HCT116 (cell line): ENCODE measurements at regions not wholly inside any gene's neighbourhood (a gene's known extent, or its start where the extent isn't known, plus 50 kb on each side); places are given as distances from the start of the nearest gene placed in this dataset.

Source experiments
- ATAC-seq: fragments of 200-7000 bp; cut with Tn5 transposase; 2 replicates; pipeline ENCODE4 v1.9.1; 2020; ENCODE audit warnings: mild to moderate bottlenecking, moderate library complexity
- BruUV-seq: library from RNA; stranded (reverse); fragments of 400-500 nt; replicated peaks from 2 replicates; lab custom pipeline; 2021; lab: Mats Ljungman, UMichigan
- CTCF ChIA-PET: fragments of 300-600 bp; sonication (Branson Sonifier 250); formaldehyde crosslinking; loops from one replicate; lab custom pipeline; 2021; ENCODE audit warnings: antibody characterized with exemption; lab: Charles Lee
- POLR2A ChIA-PET: fragments of 300-600, 350-600 bp; sonication (Branson Sonifier 250); formaldehyde crosslinking; loops from one replicate; lab custom pipeline; 2021; ENCODE audit warnings: antibody characterized with exemption; lab: Charles Lee
- RAD21 ChIA-PET, 2 experiments: fragments of 300-600 bp; sonication (Branson Sonifier 250); formaldehyde crosslinking; loops; one replicate each; lab custom pipeline; 2023; ENCODE audit warnings: low total read pairs in 2 of 2; ENCODE audit not compliant: uncharacterized antibody in 2 of 2, unreplicated experiment in 2 of 2, low non-redundant PET in 1 of 2; lab: Charles Lee
- DNase-seq: peaks from one replicate; pipeline ENCODE4 v3.0.0-alpha.2; 2010; ENCODE audit warnings: low read depth, low spot score
- H2AFZ ChIP-seq: fragments of 200-600 bp; shearing (Covaris generic), sonication (generic); 2 replicates; pipeline ENCODE4 v1.6.1; 2017; ENCODE audit warnings: low read depth, mixed run types, mixed read lengths, antibody characterized with exemption, low read length; ENCODE audit not compliant: poor library complexity, severe bottlenecking
- H3K27ac ChIP-seq: 2 replicates; pipeline ENCODE4 v1.5.1; 2012; ENCODE audit warnings: low read depth, low read length
- H3K27me3 ChIP-seq: fragments of 200-600 bp; sonication (generic); 2 replicates; pipeline ENCODE4 v1.6.1; 2016; ENCODE audit warnings: mixed run types, low read length, mixed read lengths; ENCODE audit not compliant: insufficient read depth
- H3K36me3 ChIP-seq, 2 experiments: fragments of 200-500 bp in 1 of 2; fragments of 200-600 bp in 1 of 2; sonication (Bioruptor generic) in 1 of 2; sonication (generic) in 1 of 2; 2 replicates each; pipeline versions ENCODE4 v1.5.1 to v1.6.1; 2014 to 2016; ENCODE audit warnings: low read length in 2 of 2, inconsistent platforms in 1 of 2, mixed read lengths in 1 of 2, mixed run types in 1 of 2; ENCODE audit not compliant: insufficient read depth in 2 of 2, control insufficient read depth in 1 of 2
- H3K4me1 ChIP-seq, 2 experiments: fragments of 200-600 bp in 1 of 2; sonication (generic) in 1 of 2; 2 replicates each; pipeline versions ENCODE4 v1.5.1 to v1.6.1; 2012 to 2017; ENCODE audit warnings: low read length in 2 of 2, inconsistent platforms in 1 of 2, mild to moderate bottlenecking in 1 of 2, mixed read lengths in 1 of 2, mixed run types in 1 of 2, moderate library complexity in 1 of 2; ENCODE audit not compliant: insufficient read depth in 2 of 2, control insufficient read depth in 1 of 2
- H3K4me2 ChIP-seq: fragments of 200-600 bp; sonication (generic); 2 replicates; pipeline ENCODE4 v1.6.1; 2017; ENCODE audit warnings: mixed run types, low read length, mixed read lengths
- H3K4me3 ChIP-seq, 2 experiments: fragments of 200-600 bp in 1 of 2; sonication (generic) in 1 of 2; replicated peaks in 1 of 2; 2 replicates each; pipeline ENCODE4 v1.5.1; 2011 to 2016; ENCODE audit warnings: low read length in 2 of 2, control low read depth in 1 of 2, low read depth in 1 of 2, mild to moderate bottlenecking in 1 of 2, mixed read lengths in 1 of 2, mixed run types in 1 of 2
- H3K79me2 ChIP-seq: fragments of 200-600 bp; sonication (generic); 2 replicates; pipeline ENCODE4 v1.6.1; 2017; ENCODE audit warnings: mild to moderate bottlenecking, mixed run types, low read length, moderate library complexity, mixed read lengths; ENCODE audit not compliant: insufficient read depth
- H3K9ac ChIP-seq: fragments of 200-600 bp; sonication (generic); 2 replicates; pipeline ENCODE4 v1.6.1; 2016; ENCODE audit warnings: low read length, mixed read lengths
- H3K9me2 ChIP-seq: fragments of 200-600 bp; sonication (generic), shearing (Covaris generic); 2 replicates; pipeline ENCODE4 v1.6.1; 2017; ENCODE audit warnings: mixed run types, mild to moderate bottlenecking, moderate library complexity; ENCODE audit not compliant: insufficient read depth
- H3K9me3 ChIP-seq, 2 experiments: fragments of 200-500 bp in 1 of 2; fragments of 200-600 bp in 1 of 2; sonication (Bioruptor generic) in 1 of 2; sonication (generic) in 1 of 2; 2 replicates each; pipeline ENCODE4 v1.6.1; 2014 to 2017; ENCODE audit warnings: low read length in 2 of 2, mixed read lengths in 2 of 2, inconsistent platforms in 1 of 2, low read depth in 1 of 2, mild to moderate bottlenecking in 1 of 2, mixed run types in 1 of 2, moderate library complexity in 1 of 2; ENCODE audit not compliant: control insufficient read depth in 1 of 2, insufficient read depth in 1 of 2
- H4K20me1 ChIP-seq: fragments of 200-600 bp; sonication (generic), shearing (Covaris generic); 2 replicates; pipeline ENCODE4 v1.6.1; 2017; ENCODE audit warnings: mixed run types, mild to moderate bottlenecking, moderate library complexity; ENCODE audit not compliant: insufficient read depth
- CTCF ChIP-seq, 3 experiments: fragments of 200-600 bp in 1 of 3; sonication (generic) in 1 of 3; IDR thresholded peaks in 2 of 3; conservative IDR thresholded peaks in 1 of 3; 2 replicates each; pipeline ENCODE4 v1.5.1; 2012 to 2017; ENCODE audit warnings: low read depth in 2 of 3, low read length in 2 of 3, antibody characterized with exemption in 1 of 3, borderline replicate concordance in 1 of 3, control low read depth in 1 of 3, mild to moderate bottlenecking in 1 of 3, mixed read lengths in 1 of 3, mixed run types in 1 of 3, moderate library complexity in 1 of 3; ENCODE audit not compliant: insufficient read depth in 1 of 3
- EZH2 ChIP-seq: fragments of 200-600 bp; sonication (generic); IDR thresholded peaks from 2 replicates; pipeline ENCODE4 v1.6.1; 2017; ENCODE audit warnings: antibody characterized with exemption, mixed run types
- EZH2phosphoT487 ChIP-seq: fragments of 200-600 bp; IDR thresholded peaks from 2 replicates; pipeline ENCODE4 v1.6.1; 2018; ENCODE audit warnings: antibody characterized with exemption, borderline replicate concordance
- MAX ChIP-seq: IDR thresholded peaks from 2 replicates; pipeline ENCODE4 v1.6.1; 2012
- SP1 ChIP-seq: IDR thresholded peaks from 2 replicates; pipeline ENCODE4 v1.6.1; 2012; ENCODE audit warnings: low read depth
- TCF7L2 ChIP-seq: IDR thresholded peaks from 2 replicates; pipeline ENCODE4 v1.7.0; 2011; ENCODE audit warnings: borderline replicate concordance, inconsistent platforms; ENCODE audit not compliant: insufficient read depth, insufficient read length; ENCODE audit errors: extremely low read depth
- ZNF274 ChIP-seq: fragments of 200-500 bp; sonication (Bioruptor generic); IDR thresholded peaks from 2 replicates; pipeline ENCODE4 v1.6.1; 2014; ENCODE audit warnings: mild to moderate bottlenecking, low read depth, low read length, inconsistent platforms
- intact Hi-C: fragments of 100-400 bp; cut with micrococcal nuclease; formaldehyde crosslinking; loops from 2 replicates; pipeline ENCODE4 v1.10.0; 2022

GRCh38 chr7:22942191-22942590 is 71.7 kb downstream of the HYCC1 start (continued):
- no peak for TF ChIP-seq TCF7L2
- TF ChIP-seq CTCF (IDR thresholded peaks at IDR 0.05 in 2 of 3, conservative IDR thresholded peaks at IDR 0.05 in 1 of 3; ENCODE audit: borderline replicate concordance in 1 of 3, insufficient read depth in 1 of 3, low read depth in 2 of 3, low read length in 2 of 3), result no peak
- no peak for TF ChIP-seq MAX
- no peak for TF ChIP-seq SP1
- no peak for TF ChIP-seq EZH2phosphoT487

GRCh38 chr7:22939842-22940241 is 74.1 kb downstream of the HYCC1 start:
- no peaks in the 10 kb centered on the region for H3K36me3 ChIP-seq
- RAD21 ChIA-PET, result no interaction called here
- H3K4me2 ChIP-seq, result no peak overlapping the region
- ATAC-seq, result no peak
- H3K9me2 ChIP-seq, result no peaks in the 10 kb centered on the region
- no peak overlapping the region for H2AFZ ChIP-seq
- no peaks in the 10 kb centered on the region for H3K4me1 ChIP-seq
- no peaks in the 10 kb centered on the region for H3K9me3 ChIP-seq
- intact Hi-C loops, result no loop called here
- no peaks in the 10 kb centered on the region for H4K20me1 ChIP-seq
- H3K27me3 ChIP-seq, result no peaks in the 10 kb centered on the region
- DNase-seq, result no peak
- CTCF ChIA-PET, result no interaction called here
- H3K79me2 ChIP-seq, result no peaks in the 10 kb centered on the region
- POLR2A ChIA-PET, result no interaction called here
- H3K4me3 ChIP-seq, result no peak overlapping the region
- no peak for TF ChIP-seq EZH2
- no peak for TF ChIP-seq ZNF274
- BruUV-seq, result no TSS peak
- no peak overlapping the region for H3K9ac ChIP-seq
- H3K27ac ChIP-seq, result no peak overlapping the region
